OCI-LY1 (cell line): ENCODE measurements at regions not wholly inside any gene's neighbourhood (a gene's known extent, or its start where the extent isn't known, plus 50 kb on each side); places are given as distances from the start of the nearest gene placed in this dataset.

Experiments
- EZH2 ChIP-seq: fragments of 200-600 bp; sonication (generic), shearing (Covaris generic); IDR thresholded peaks from 2 replicates; pipeline ENCODE4 v1.8.0; 2017; ENCODE audit warnings: borderline replicate concordance, mixed run types, mild to moderate bottlenecking, antibody characterized with exemption, low read length, moderate library complexity, mixed read lengths
- TF ChIP-seq, protein P1 (sequence below): fragments of 200-600 bp; sonication (generic), shearing (Covaris generic); IDR thresholded peaks from 2 replicates; pipeline ENCODE4 v1.5.1; 2017; ENCODE audit warnings: mild to moderate bottlenecking, antibody characterized with exemption, low read length, moderate library complexity, mixed read lengths

DNA sequence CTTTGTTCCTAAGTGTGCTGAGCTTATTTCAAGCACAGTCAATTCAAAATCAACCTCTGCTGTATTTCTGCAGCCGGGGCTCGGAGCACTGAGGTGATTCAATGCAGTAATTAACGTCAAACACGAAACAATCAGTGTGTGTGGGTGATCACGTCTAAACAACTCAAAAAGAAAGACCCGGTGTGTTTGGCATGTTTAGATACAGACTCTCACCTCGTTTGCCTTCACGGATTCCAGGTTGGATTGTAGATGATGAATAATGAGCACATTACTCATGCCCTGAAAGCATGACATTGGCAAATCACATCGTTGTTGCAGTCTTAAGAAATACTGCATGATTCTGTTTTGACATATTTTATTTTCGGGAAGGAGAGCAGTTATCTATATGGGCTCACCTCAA lies 231.0 kb downstream of the QKI start:
- TF ChIP-seq, protein P1, sequence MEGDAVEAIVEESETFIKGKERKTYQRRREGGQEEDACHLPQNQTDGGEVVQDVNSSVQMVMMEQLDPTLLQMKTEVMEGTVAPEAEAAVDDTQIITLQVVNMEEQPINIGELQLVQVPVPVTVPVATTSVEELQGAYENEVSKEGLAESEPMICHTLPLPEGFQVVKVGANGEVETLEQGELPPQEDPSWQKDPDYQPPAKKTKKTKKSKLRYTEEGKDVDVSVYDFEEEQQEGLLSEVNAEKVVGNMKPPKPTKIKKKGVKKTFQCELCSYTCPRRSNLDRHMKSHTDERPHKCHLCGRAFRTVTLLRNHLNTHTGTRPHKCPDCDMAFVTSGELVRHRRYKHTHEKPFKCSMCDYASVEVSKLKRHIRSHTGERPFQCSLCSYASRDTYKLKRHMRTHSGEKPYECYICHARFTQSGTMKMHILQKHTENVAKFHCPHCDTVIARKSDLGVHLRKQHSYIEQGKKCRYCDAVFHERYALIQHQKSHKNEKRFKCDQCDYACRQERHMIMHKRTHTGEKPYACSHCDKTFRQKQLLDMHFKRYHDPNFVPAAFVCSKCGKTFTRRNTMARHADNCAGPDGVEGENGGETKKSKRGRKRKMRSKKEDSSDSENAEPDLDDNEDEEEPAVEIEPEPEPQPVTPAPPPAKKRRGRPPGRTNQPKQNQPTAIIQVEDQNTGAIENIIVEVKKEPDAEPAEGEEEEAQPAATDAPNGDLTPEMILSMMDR, result no peak
- no peak for TF ChIP-seq EZH2
